NCI-H69 (cell line): ENCODE measurements at regions not wholly inside any gene's neighbourhood (a gene's known extent, or its start where the extent isn't known, plus 50 kb on each side); places are given as distances from the start of the nearest gene placed in this dataset.
"Not testable (repeated sequence)": the region's sequence is repeated elsewhere in the genome, so short reads cannot be mapped to it uniquely, and the experiment has no call there.

ENCODE experiments used
- DNase-seq: peaks from one replicate; lab custom pipeline; 2025; lab: John Stamatoyannopoulos, UW

GRCh38 chr6:156688620-156688971, 88.6 kb upstream of the ARID1B start:
- no peak for DNase-seq

GRCh38 chr6:156687789-156688619, 89.2 kb upstream of the ARID1B start:
- DNase-seq: peak; percentile 89

- DNase-seq: peak; percentile 94
Measured at GRCh38 chr6:156686995-156687788, 90.0 kb upstream of the ARID1B start.

- peak; percentile 97 for DNase-seq
Measured at GRCh38 chr6:156686301-156686994, 90.7 kb upstream of the ARID1B start.

- no peak for DNase-seq
Measured at GRCh38 chr6:156685823-156686222, 91.4 kb upstream of the ARID1B start.

- no peak for DNase-seq
Measured at GRCh38 chr6:156683821-156684220, 93.4 kb upstream of the ARID1B start.

GRCh38 chr6:156676721-156677120, 100.5 kb upstream of the ARID1B start:
- DNase-seq: no peak

GRCh38 chr6:156674197-156674596, 103.0 kb upstream of the ARID1B start:
- no peak for DNase-seq

GRCh38 chr6:156670097-156670496, 107.1 kb upstream of the ARID1B start:
- not testable (repeated sequence) for DNase-seq

- peak; percentile 52 for DNase-seq
Measured at GRCh38 chr6:156662025-156662445, 115.1 kb upstream of the ARID1B start.

- DNase-seq: no peak
Measured at GRCh38 chr6:156660389-156660788, 116.8 kb upstream of the ARID1B start.

GRCh38 chr6:156659822-156660198, 117.4 kb upstream of the ARID1B start:
- no peak for DNase-seq

GRCh38 chr6:156658966-156659821, 118.0 kb upstream of the ARID1B start:
- DNase-seq: no peak

GRCh38 chr6:156658186-156658965, 118.8 kb upstream of the ARID1B start:
- DNase-seq: peak; percentile 12

- DNase-seq: peak; percentile 15
Measured at GRCh38 chr6:156657296-156657695, 119.9 kb upstream of the ARID1B start.

- peak; percentile 76 for DNase-seq
Measured at GRCh38 chr6:156654919-156655918, 122.0 kb upstream of the ARID1B start.

- no peak for DNase-seq
Measured at GRCh38 chr6:156652231-156652750, 124.9 kb upstream of the ARID1B start.

- no peak for DNase-seq
Measured at GRCh38 chr6:156651486-156651885, 125.7 kb upstream of the ARID1B start.

- DNase-seq: no peak
Measured at GRCh38 chr6:156650896-156651390, 126.2 kb upstream of the ARID1B start.
